ENCODE measurements at regions not wholly inside any gene's neighbourhood (a gene's known extent, or its start where the extent isn't known, plus 50 kb on each side); places are given as distances from the start of the nearest gene placed in this dataset.
"Not testable (repeated sequence)": the region's sequence is repeated elsewhere in the genome, so short reads cannot be mapped to it uniquely, and the experiment has no call there.

DNA sequence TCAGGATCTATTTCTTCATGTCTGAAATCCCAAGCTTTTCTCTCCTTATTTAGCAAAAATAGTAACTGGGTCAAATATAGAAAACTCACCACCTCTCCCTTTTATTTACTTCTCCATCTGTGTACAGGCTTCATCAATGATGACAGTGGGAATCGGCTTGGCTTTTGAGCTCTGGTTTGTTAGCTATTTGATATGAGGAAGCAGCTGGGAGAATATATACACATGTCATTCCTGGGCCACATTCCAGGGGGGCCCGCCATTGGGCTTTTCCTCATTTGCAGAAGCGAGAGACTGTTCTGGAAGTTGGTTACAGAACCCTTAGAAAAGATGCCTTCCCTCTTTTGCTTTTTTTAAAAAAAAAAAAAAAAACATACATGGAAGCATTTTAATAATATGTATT is 107.4 kb upstream of the F9 start:
- Histone ChIP-seq H3K4me1 (no peaks in the 10 kb centered on the region), H3K36me3 (no peaks in the 10 kb centered on the region), H3K9me3 (no peaks in the 10 kb centered on the region), H3K27ac (no peak overlapping the region), H3K27me3 (no peaks in the 10 kb centered on the region), H3K4me3 (no peak overlapping the region)
- intact Hi-C loops (cut with DNase I; ENCODE audit: low total_unique reads), result no loop called here
- TF ChIP-seq, protein P1, sequence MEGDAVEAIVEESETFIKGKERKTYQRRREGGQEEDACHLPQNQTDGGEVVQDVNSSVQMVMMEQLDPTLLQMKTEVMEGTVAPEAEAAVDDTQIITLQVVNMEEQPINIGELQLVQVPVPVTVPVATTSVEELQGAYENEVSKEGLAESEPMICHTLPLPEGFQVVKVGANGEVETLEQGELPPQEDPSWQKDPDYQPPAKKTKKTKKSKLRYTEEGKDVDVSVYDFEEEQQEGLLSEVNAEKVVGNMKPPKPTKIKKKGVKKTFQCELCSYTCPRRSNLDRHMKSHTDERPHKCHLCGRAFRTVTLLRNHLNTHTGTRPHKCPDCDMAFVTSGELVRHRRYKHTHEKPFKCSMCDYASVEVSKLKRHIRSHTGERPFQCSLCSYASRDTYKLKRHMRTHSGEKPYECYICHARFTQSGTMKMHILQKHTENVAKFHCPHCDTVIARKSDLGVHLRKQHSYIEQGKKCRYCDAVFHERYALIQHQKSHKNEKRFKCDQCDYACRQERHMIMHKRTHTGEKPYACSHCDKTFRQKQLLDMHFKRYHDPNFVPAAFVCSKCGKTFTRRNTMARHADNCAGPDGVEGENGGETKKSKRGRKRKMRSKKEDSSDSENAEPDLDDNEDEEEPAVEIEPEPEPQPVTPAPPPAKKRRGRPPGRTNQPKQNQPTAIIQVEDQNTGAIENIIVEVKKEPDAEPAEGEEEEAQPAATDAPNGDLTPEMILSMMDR (IDR thresholded peaks at IDR 0.05), result no peak
- no peak for TF ChIP-seq POLR2A (IDR thresholded peaks at IDR 0.05)
- DNase-seq, result no peak

DNA sequence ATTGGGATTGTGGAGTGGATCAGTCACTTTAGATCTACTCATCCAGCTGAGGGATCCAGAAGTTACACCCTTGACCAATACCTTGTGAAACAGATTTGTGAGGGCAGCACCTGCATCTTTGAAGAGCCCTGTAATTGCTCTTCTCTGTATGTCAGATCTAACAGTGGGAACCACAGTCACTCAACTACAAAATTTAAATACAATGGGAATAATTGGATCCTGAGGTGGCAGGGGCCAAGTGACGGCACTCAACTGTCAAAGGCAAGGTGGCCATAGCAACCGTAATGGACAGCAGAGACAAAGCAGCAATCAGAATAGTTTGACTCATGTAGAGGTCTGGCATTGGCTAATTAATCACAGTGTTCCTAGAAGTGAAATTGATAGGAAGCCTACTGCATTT is 132.3 kb upstream of the F9 start:
- H3K4me3 ChIP-seq; H3K27ac ChIP-seq; H3K9me3 ChIP-seq; H3K27me3 ChIP-seq; DNase-seq; intact Hi-C loops (cut with DNase I; ENCODE audit: low total_unique reads); H3K36me3 ChIP-seq; H3K4me1 ChIP-seq: not testable (repeated sequence)

DNA sequence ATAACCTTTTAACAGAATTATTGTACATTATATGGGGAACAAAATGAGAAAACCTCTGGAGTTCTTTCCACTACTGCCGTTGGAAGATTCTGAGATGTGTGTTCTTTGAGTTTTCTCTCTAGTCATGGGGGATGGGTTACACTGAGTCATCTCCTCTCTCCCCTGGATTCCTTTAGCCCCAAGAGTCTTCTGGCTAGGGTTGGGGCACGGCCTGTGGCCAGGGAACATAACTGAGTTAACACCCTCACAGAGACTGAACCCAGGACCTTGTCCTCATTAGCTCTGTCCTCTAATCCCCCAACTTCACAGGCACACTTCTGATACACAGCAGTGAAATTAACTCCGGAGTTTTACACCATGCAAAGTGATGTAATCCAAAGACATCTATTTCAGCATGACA is 142.3 kb upstream of the F9 start:
- Histone ChIP-seq H3K27ac (no peak overlapping the region), H3K27me3 (no peaks in the 10 kb centered on the region), H3K4me3 (no peak overlapping the region), H3K4me1 (no peaks in the 10 kb centered on the region), H3K36me3 (no peaks in the 10 kb centered on the region), H3K9me3 (no peaks in the 10 kb centered on the region)
- no peak for TF ChIP-seq POLR2A (IDR thresholded peaks at IDR 0.05)
- TF ChIP-seq, protein P1 (IDR thresholded peaks at IDR 0.05), result no peak
- DNase-seq, result no peak
- intact Hi-C loops (cut with DNase I; ENCODE audit: low total_unique reads), result no loop called here

DNA sequence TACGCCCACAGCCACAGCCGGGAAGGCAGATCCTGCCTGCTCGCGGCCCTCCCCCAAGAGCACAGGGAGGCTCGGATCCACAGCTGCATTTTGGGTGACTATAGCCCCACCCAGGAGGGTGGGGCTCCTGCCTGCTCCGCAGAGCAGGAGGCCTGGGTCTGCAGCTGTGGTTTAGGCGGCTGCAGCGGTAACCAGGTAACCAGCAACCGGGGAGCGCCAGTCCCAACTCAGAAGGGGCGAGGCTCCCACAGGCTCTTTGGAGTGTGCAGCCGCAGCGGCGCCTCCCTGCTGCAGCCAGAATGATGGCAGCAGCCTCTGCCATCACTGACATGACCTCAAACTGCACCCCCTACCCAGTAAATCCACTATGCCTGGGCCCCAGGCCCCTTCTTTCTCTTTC is 148.0 kb upstream of the F9 start:
- intact Hi-C loops (cut with DNase I; ENCODE audit: low total_unique reads), result no loop called here
- TF ChIP-seq, protein P1 (IDR thresholded peaks at IDR 0.05), result no peak
- TF ChIP-seq POLR2A (IDR thresholded peaks at IDR 0.05), result no peak
- Histone ChIP-seq H3K4me1 (no peaks in the 10 kb centered on the region), H3K27ac (no peak overlapping the region), H3K27me3 (no peaks in the 10 kb centered on the region), H3K36me3 (no peaks in the 10 kb centered on the region), H3K4me3 (no peak overlapping the region), H3K9me3 (no peaks in the 10 kb centered on the region)
- no peak for DNase-seq

DNA sequence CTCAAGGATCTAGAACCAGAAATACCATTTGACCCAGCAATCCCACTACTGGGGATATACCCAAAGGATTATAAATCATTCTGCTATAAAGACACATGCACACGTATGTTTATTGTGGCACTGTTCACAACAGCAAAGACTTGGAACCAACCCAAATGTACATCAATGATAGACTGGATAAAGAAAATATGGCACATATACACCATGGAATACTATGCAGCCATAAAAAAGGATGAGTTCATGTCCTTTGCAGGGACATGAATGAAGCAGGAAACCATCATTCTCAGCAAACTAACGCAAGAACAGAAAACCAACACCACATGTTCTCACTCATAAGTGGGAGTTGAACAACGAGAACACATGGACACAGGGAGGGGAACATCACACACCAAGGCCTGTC is 154.0 kb upstream of the F9 start:
- intact Hi-C loops (cut with DNase I; ENCODE audit: low total_unique reads); H3K9me3 ChIP-seq; H3K4me3 ChIP-seq; H3K27ac ChIP-seq; H3K4me1 ChIP-seq; DNase-seq; H3K27me3 ChIP-seq; H3K36me3 ChIP-seq: not testable (repeated sequence)

DNA sequence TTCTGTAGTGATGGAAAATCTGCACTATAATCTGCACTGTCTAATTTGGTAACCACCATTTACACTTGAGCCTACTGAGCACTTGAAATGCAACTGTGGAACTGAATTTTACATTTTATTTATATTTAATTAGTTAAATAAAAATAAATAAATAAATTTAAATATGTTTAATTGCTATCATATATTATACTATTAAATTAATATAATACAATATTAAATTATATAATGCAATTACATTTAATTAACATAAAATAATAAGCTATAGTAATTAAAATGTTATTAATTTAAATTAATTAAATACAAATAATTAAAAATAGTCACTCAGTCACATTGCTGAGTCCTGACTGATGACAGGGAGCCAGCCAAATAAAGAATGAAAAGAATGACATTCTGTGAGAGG is 170.2 kb upstream of the F9 start:
- intact Hi-C loops (cut with DNase I; ENCODE audit: low total_unique reads), result no loop called here
- no peak for DNase-seq
- H3K4me1 ChIP-seq, result no peaks in the 10 kb centered on the region

DNA sequence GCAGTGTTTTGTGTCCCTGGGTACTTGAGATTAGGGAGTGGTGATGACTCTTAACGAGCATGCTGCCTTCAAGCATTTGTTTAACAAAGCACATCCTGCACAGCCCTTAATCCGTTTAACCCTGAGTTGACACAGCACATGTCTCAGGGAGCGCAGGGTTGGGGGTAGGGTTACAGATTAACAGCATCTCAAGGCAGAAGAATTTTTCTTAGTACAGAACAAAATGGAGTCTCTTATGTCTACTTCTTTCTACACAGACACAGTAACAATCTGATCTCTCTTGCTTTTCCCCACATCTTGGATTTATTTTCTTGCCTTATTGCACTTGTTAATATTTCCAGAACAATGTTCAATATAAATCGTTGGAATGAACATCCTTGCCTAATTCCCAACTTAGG is 187.9 kb upstream of the F9 start:
- H3K4me1 ChIP-seq; H3K4me3 ChIP-seq; H3K27me3 ChIP-seq; intact Hi-C loops (cut with DNase I; ENCODE audit: low total_unique reads); DNase-seq; H3K27ac ChIP-seq; H3K9me3 ChIP-seq; H3K36me3 ChIP-seq: not testable (repeated sequence)

More for the DNA sequence above, 170.2 kb upstream of the F9 start:
- no peaks in the 10 kb centered on the region for H3K27me3 ChIP-seq
- no peaks in the 10 kb centered on the region for H3K36me3 ChIP-seq
- TF ChIP-seq, protein P1 (IDR thresholded peaks at IDR 0.05), result no peak
- TF ChIP-seq POLR2A (IDR thresholded peaks at IDR 0.05), result no peak
- H3K4me3 ChIP-seq, result no peak overlapping the region
- H3K9me3 ChIP-seq, result no peaks in the 10 kb centered on the region
- H3K27ac ChIP-seq, result no peak overlapping the region

DNA sequence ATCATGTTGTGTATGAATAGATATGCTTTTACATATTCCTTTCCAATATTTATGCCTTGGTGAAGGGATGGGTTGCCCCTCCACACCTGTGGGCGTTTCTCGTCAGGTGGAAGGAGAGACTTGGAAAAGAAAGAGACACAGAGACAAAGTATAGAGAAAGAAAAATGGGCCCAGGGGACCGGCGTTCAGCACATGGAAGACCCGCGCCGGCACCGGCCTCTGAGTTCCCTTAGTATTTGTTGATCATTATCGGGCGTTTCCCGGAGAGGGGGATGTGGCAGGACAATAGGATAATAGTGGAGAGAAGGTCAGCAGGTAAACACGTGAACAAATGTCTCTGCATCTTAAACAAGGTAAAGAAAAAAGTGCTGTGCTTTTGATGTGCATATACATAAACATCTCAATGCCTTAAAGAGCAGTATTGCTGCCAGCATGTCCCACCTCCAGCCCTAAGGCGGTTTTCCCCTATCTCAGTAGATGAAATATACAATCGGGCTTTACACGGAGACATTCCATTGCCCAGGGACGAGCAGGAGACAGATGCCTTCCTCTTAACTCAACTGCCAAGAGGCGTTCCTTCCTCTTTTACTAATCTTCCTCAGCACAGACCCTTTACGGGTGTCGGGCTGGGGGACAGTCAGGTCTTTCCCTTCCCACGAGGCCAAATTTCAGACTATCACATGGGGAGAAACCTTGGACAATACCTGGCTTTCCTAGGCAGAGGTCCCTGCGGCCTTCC is 188.5 kb upstream of the F9 start:
- H3K4me3 ChIP-seq; intact Hi-C loops (cut with DNase I; ENCODE audit: low total_unique reads); H3K9me3 ChIP-seq: not testable (repeated sequence)

More for the DNA sequence above, 188.5 kb upstream of the F9 start:
- H3K27ac ChIP-seq, DNase-seq, H3K36me3 ChIP-seq, H3K27me3 ChIP-seq, H3K4me1 ChIP-seq: not testable (repeated sequence)
